Caco-2 (cell line): ENCODE measurements at regions not wholly inside any gene's neighbourhood (a gene's known extent, or its start where the extent isn't known, plus 50 kb on each side); places are given as distances from the start of the nearest gene placed in this dataset.

Experiments
- BruUV-seq: library from RNA; stranded (reverse); fragments of 400-500 nt; replicated peaks from 2 replicates; lab custom pipeline; 2021; lab: Mats Ljungman, UMichigan
- CTCF ChIA-PET: fragments of 300-600 bp; sonication (Branson Sonifier 250); formaldehyde crosslinking; loops from one replicate; lab custom pipeline; 2022; ENCODE audit warnings: antibody characterized with exemption; lab: Charles Lee
- POLR2A ChIA-PET: fragments of 300-600 bp; sonication (Branson Sonifier 250); formaldehyde crosslinking; loops from one replicate; lab custom pipeline; 2022; ENCODE audit warnings: antibody characterized with exemption; lab: Charles Lee
- DNase-seq, 2 experiments: peaks; one replicate each; pipeline versions ENCODE4 v3.0.0 to v3.0.0-alpha.2; 2020 to 2022
- H3K27me3 ChIP-seq: replicated peaks from 2 replicates; pipeline ENCODE4 v1.6.0; 2011; ENCODE audit warnings: low read length; ENCODE audit not compliant: control insufficient read depth, insufficient read depth
- H3K36me3 ChIP-seq: 2 replicates; pipeline ENCODE4 v1.5.1; 2011; ENCODE audit warnings: low read length; ENCODE audit not compliant: control insufficient read depth, insufficient read depth
- H3K4me1 ChIP-seq: fragments of 250-450 bp; sonication (Bioruptor Pico); 2 replicates; pipeline ENCODE4 v1.5.1; 2020; ENCODE audit warnings: mild to moderate bottlenecking
- H3K4me3 ChIP-seq: 2 replicates; pipeline ENCODE4 v1.5.1; 2011; ENCODE audit warnings: low read depth, mild to moderate bottlenecking, control low read depth, low read length
- H3K9me3 ChIP-seq: fragments of 250-450 bp; sonication (Bioruptor Pico); 2 replicates; pipeline ENCODE4 v1.5.1; 2020; ENCODE audit warnings: mild to moderate bottlenecking, moderate library complexity
- H3K27ac Mint-ChIP-seq: one replicate; pipeline ENCODE4 v1.8.0; 2022; ENCODE audit warnings: mixed read lengths; ENCODE audit not compliant: unreplicated experiment
- H3K27me3 Mint-ChIP-seq: one replicate; pipeline ENCODE4 v1.8.0; 2022; ENCODE audit warnings: mixed read lengths; ENCODE audit not compliant: insufficient read depth, unreplicated experiment
- H3K36me3 Mint-ChIP-seq: one replicate; pipeline ENCODE4 v1.8.0; 2022; ENCODE audit warnings: mild to moderate bottlenecking, mixed read lengths; ENCODE audit not compliant: insufficient read depth, unreplicated experiment
- H3K4me1 Mint-ChIP-seq: one replicate; pipeline ENCODE4 v1.8.0; 2022; ENCODE audit warnings: low read depth, mixed read lengths; ENCODE audit not compliant: unreplicated experiment
- H3K4me3 Mint-ChIP-seq: one replicate; pipeline ENCODE4 v1.8.0; 2022; ENCODE audit warnings: mild to moderate bottlenecking, moderate library complexity, mixed read lengths; ENCODE audit not compliant: unreplicated experiment
- H3K9me3 Mint-ChIP-seq: one replicate; pipeline ENCODE4 v1.8.0; 2022; ENCODE audit warnings: mixed read lengths; ENCODE audit not compliant: unreplicated experiment
- CTCF ChIP-seq, 2 experiments: fragments of 200-600 bp in 1 of 2; IDR thresholded peaks; 1 replicate in 1 of 2; 2 replicates in 1 of 2; pipeline versions ENCODE4 v1.5.1 to v1.8.0; 2011 to 2022; ENCODE audit warnings: antibody characterized with exemption in 1 of 2, control low read depth in 1 of 2, inconsistent platforms in 1 of 2, low read depth in 1 of 2, low read length in 1 of 2, mild to moderate bottlenecking in 1 of 2, moderate library complexity in 1 of 2; ENCODE audit not compliant: insufficient read depth in 1 of 2, severe bottlenecking in 1 of 2, unreplicated experiment in 1 of 2
- intact Hi-C: fragments of 100-400 bp; cut with micrococcal nuclease; formaldehyde crosslinking; loops from one replicate; pipeline ENCODE4 v1.10.0; 2022; ENCODE audit not compliant: unreplicated experiment

- BruUV-seq = no TSS peak
- Histone ChIP-seq H3K4me1 (peaks cover 5% of the 10 kb centered on the region), H3K36me3 (no peaks in the 10 kb centered on the region), H3K4me3 (no peak overlapping the region), H3K9me3 (no peaks in the 10 kb centered on the region), H3K27me3 (no peaks in the 10 kb centered on the region)
- no peak overlapping the region for H3K4me3 Mint-ChIP-seq
- ChIA-PET POLR2A (no interaction called here), CTCF (no interaction called here)
- no peak overlapping the region for H3K27ac Mint-ChIP-seq
- H3K4me1 Mint-ChIP-seq = peaks cover 7% of the 10 kb centered on the region
- H3K27me3 Mint-ChIP-seq = peaks cover 2% of the 10 kb centered on the region
- H3K36me3 Mint-ChIP-seq = no peaks in the 10 kb centered on the region
- TF ChIP-seq CTCF (IDR thresholded peaks at IDR 0.05; ENCODE audit: insufficient read depth in 1 of 2, low read depth in 1 of 2, low read length in 1 of 2, severe bottlenecking in 1 of 2, unreplicated experiment in 1 of 2) = no peak
- H3K9me3 Mint-ChIP-seq = no peaks in the 10 kb centered on the region
- intact Hi-C loops = no loop called here
- DNase-seq = no peak
These were observed 178.8 kb downstream of the ICOS start for GRCh38 chr2:204115137-204116056.

- Mint-ChIP-seq H3K36me3 (no peaks in the 10 kb centered on the region), H3K9me3 (no peaks in the 10 kb centered on the region), H3K4me1 (peaks cover 7% of the 10 kb centered on the region), H3K27ac (no peak overlapping the region), H3K4me3 (no peak overlapping the region), H3K27me3 (peaks cover 2% of the 10 kb centered on the region)
- H3K4me3 ChIP-seq = no peak overlapping the region
- intact Hi-C loops = no loop called here
- no peaks in the 10 kb centered on the region for H3K27me3 ChIP-seq
- peaks cover 8% of the 10 kb centered on the region for H3K4me1 ChIP-seq
- no peaks in the 10 kb centered on the region for H3K9me3 ChIP-seq
- TF ChIP-seq CTCF (IDR thresholded peaks at IDR 0.05; ENCODE audit: insufficient read depth in 1 of 2, low read depth in 1 of 2, low read length in 1 of 2, severe bottlenecking in 1 of 2, unreplicated experiment in 1 of 2) = no peak
- DNase-seq = no peak
- H3K36me3 ChIP-seq = no peaks in the 10 kb centered on the region
- POLR2A ChIA-PET = no interaction called here
- no TSS peak for BruUV-seq
- CTCF ChIA-PET = no interaction called here
These were observed 179.7 kb downstream of the ICOS start for GRCh38 chr2:204116159-204116792.

- Histone ChIP-seq H3K9me3 (no peaks in the 10 kb centered on the region), H3K36me3 (no peaks in the 10 kb centered on the region), H3K4me1 (peaks cover 8% of the 10 kb centered on the region), H3K27me3 (peaks cover 2% of the 10 kb centered on the region; the same call in 1 of the 2 replicates), H3K4me3 (no peak overlapping the region)
- Mint-ChIP-seq H3K4me1 (no peaks in the 10 kb centered on the region), H3K4me3 (no peak overlapping the region), H3K9me3 (no peaks in the 10 kb centered on the region), H3K36me3 (no peaks in the 10 kb centered on the region), H3K27me3 (peaks cover 14% of the 10 kb centered on the region), H3K27ac (peak overlapping the region; percentile 5)
- TF ChIP-seq CTCF (IDR thresholded peaks at IDR 0.05; ENCODE audit: insufficient read depth in 1 of 2, low read depth in 1 of 2, low read length in 1 of 2, severe bottlenecking in 1 of 2, unreplicated experiment in 1 of 2) = no peak
- BruUV-seq = no TSS peak
- intact Hi-C loops = no loop called here
- CTCF ChIA-PET = no interaction called here
- POLR2A ChIA-PET = no interaction called here
- DNase-seq = no peak
These were observed 185.9 kb downstream of the ICOS start for GRCh38 chr2:204122425-204122824.
